NCI-H2196 treated with DMSO at 0.1 percent for 48 hours (cell line): ENCODE measurements at regions not wholly inside any gene's neighbourhood (a gene's known extent, or its start where the extent isn't known, plus 50 kb on each side); places are given as distances from the start of the nearest gene placed in this dataset.

Experiments
- DNase-seq: peaks from one replicate; lab custom pipeline; 2025; ENCODE audit not compliant: unreplicated experiment; lab: John Stamatoyannopoulos, UW

DNA sequence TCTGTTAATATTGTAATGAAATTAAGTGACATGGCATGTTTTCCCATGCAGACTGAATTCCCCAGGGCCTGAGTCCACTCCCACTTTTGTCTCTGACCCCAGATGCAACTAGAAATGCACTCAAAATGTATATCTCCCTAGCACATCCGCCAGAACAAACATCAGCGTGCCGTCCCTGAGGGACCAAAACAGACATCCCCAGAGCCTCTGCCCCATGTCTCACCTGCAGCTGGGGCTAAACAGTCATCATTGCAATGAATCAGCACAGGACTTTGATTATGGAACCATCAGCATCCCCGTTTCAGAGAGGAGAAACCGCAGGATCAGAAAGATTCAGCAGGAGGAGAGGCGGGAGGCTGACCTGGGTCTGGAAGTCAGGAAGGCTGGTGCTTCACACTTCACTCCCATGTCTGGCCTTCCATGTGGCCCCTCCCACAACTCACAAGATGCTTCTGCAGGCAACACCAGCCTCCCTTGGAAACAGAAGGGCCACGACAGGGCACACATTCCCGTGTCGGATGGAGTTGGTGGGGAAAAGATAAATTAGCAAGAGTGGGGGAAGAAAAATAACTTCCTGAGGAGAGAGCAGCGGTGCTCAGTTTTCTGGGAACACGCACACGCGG, 130.6 kb upstream of the VSTM2B start:
- DNase-seq: no peak

GRCh38 chr19:29395734-29396414, 129.9 kb upstream of the VSTM2B start:
- no peak for DNase-seq

DNA sequence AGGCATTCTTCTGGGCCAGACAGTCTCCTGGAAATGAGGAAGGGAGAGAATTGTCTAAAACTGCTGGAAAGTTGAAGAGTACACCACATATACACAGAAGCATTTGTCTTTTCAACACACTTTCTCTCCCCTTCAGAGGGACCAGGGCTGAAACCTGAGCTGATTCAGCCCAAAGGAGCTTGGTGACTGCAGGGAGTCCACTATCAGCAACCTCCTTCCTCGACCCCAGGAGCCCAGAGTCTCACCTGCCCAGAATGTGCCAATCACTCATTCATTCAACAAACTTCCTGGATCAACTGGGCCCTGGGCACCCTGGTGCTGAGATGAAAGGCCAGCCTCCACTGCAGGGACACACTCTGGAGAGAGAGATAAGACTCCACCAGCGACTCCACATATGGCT, 128.9 kb upstream of the VSTM2B start:
- DNase-seq: no peak

GRCh38 chr19:29397748-29398147, 128.0 kb upstream of the VSTM2B start:
- DNase-seq: no peak

- DNase-seq: no peak
These were observed 126.0 kb upstream of the VSTM2B start for GRCh38 chr19:29399804-29400203.

DNA sequence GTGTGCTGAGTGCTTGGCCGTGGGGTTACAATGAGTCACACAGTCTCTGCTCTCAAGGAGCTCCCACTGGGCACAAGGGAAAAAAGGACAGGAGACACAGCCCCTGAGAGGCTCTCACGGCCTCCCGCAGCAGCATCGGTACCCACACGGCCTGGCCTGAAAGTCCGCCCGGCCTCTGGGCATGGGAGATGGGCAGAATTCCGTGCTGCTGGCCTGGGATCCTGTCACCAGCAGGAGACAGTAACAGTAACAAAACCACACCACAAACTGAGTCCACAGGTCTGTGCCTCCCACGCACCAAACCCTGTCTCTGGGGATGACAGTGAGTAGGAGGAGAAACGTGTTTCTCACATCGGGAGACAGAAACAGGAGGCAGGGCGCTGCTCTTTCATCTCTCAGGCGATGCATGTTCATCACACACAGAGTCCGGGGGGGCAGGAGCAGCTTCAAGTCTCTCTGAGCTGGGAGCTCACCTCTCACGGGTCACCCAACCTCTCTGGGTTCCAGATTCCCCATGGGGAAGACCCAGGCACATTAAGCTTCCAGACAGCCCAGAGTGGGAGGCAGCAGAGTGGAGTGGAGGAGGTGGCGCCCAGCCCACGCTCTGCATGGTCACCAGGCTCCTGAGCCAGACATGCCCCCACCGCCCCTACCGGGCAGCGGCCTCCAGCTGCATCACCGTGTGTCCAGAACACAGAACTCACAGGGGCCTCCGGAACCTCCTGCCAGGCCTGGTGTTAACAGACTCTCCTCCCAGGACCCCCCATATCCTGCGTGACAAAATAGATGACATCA, 124.7 kb upstream of the VSTM2B start:
- DNase-seq: no peak

DNA sequence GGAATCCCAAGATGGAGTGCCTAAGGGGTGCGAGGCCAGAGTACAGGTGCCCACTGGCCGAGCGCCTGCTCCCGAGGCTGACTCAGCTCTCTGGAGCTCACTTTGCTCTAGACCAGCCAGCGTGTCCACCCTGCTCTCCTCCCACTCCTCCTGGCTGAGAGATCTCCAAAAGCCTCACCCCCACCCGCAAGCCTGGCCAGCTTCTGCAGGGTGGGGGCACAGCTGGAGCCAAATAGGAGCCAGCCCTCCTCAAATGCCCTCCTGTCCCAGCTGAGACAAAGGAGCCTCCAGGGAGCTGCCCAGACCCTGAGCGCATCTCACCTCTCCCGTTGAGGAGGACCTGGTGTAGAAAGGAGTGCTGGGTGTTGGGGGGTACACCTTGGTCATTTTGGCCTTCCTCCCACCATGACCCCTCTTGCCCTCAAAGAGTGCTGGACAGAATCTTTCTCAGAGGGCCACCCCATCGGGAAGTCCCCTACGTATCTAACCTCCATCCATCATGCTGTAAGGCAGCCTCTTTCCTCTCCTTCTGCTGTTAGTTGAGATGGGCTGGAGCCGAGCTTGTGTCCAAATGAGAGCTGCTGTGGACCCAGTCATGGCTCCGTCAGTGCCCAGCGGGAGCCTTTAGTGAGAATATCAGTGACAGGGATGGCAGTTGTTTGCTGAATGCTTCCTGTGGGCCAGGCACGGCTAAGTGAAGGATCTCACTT, 123.9 kb upstream of the VSTM2B start:
- no peak for DNase-seq

- no peak for DNase-seq
These were observed 123.2 kb upstream of the VSTM2B start for GRCh38 chr19:29402563-29402962.

DNA sequence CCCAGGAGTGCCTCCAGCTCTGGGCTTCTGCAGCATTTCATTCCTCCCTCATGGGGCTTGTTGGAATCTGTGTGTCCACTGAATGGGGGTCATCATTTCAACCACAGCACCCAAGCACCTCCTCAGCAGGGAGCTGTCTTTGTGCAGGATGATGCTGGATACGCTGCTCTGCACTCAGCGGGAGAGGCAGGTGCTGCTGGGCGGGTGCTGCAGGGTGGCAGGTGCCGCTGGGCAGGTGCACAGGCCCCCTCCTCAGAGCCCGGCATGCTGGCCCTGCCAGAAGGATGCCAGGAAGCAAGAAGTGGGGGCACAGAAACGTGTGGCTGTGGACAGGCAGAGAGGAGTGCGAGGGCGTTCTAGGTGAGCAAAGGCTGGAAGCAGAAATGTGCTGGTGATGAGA, 121.8 kb upstream of the VSTM2B start:
- DNase-seq: peak; percentile 45

DNA sequence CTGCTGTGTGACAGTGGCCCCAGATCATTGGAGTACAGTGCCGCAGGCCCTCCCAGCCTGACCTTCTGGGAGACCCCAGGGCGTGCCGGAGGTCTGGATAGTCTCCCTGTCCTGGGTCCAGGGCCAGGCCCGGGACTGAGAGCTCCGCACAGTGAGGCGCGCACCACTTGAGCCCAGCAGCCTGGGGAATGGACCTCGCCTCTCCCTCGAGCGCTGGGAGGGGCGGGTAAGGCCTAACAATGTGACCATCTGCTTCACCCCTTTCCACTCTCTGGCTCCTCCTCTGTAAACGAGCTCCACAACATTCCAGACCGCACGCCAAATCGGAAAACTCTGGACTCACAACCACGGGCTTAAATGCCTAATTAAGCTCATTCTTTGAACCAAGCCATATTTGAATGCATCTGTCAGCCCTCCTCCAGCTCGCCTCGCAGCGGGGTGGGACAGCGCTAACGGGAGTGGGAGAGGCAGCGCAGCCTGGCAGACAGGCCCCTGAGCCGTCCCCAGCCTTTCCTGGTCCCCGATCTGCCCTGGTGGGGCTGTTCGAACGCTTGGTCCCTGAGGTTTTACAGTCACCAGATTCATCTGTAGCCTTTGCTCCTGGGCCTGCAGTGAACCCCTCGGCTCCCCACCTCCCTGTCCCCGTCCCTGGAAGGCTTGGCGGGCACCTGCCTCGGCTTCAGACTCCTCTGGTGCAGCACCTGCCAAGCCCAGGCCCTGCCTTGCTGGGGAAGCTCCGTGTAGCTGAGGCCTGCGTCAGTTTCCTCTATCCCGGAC, 120.7 kb upstream of the VSTM2B start:
- peak; percentile 37 for DNase-seq

DNA sequence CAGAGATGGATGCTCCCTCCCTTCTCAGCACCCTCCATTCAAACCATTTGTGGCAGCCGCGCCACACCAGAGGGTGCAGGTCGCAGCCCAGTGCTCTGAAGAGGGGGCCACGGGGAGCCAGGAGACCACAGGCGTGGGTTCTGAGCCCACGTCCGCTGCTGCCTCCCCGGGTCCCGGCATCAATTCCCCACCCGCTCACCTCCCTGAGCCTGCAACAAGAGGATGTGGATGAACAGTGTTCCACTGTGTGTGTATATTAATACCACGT, 120.1 kb upstream of the VSTM2B start:
- DNase-seq: no peak

GRCh38 chr19:29409076-29409862, 116.5 kb upstream of the VSTM2B start:
- DNase-seq: no peak

GRCh38 chr19:29410601-29411000, 115.2 kb upstream of the VSTM2B start:
- DNase-seq: no peak

DNA sequence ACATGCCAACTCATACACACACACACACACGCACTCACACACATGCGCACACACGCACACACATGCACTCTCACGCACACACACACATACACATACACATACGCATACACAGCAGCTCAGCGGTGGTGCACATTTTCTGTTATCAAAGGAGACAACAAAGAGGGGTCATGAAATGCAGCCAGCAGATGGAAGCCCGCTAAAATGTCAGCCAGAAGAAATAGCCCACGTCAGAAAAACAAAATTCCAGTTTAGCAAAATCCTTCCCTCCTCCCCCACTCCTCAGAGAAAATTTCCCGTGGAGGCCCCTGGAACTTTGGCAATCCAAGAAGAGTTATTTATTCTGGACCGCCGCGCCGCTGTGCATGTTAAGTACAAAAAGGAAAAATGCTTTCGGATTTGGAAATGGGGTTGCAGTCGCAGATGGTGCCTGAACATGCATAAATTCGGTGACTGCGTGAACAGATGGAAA, 114.6 kb upstream of the VSTM2B start:
- DNase-seq: no peak

DNA sequence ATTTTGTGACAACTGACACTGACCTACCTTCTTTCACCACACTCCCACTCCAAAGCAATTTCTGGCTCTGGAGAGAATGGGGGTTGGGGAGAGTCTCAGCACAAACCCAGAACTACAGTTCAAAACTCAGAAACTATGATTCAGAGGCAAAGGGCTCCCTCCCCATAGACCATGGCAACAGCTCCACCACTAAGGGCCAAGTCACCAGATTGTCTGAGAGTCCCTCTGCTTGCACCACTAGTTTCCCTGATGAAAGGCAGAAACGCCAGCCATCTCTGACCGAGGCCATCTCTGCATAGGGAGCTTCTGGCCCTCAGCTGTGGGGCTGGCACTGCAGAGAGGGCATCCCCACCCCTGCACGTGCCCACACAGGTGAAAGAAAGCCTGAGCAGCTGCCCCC, 112.4 kb upstream of the VSTM2B start:
- DNase-seq: no peak

- DNase-seq: no peak
These were observed 110.3 kb upstream of the VSTM2B start for GRCh38 chr19:29415507-29415906.

- no peak for DNase-seq
These were observed 108.7 kb upstream of the VSTM2B start for GRCh38 chr19:29417048-29417447.

GRCh38 chr19:29418201-29418600, 107.6 kb upstream of the VSTM2B start:
- no peak for DNase-seq

GRCh38 chr19:29420065-29420464, 105.7 kb upstream of the VSTM2B start:
- DNase-seq: no peak
